Mesenchymal stem cell (in vitro differentiated cells and primary cell): ENCODE measurements at regions not wholly inside any gene's neighbourhood (a gene's known extent, or its start where the extent isn't known, plus 50 kb on each side); places are given as distances from the start of the nearest gene placed in this dataset.

ENCODE experiments used
- DNase-seq: peaks from one replicate; pipeline ENCODE4 v3.0.0-alpha.2; 2013
- H2AFZ ChIP-seq: one replicate; pipeline ENCODE4 v1.6.1; 2013; ENCODE audit warnings: low read depth, mild to moderate bottlenecking, control low read depth, inconsistent platforms, low read length, moderate library complexity
- H2AK5ac ChIP-seq: 2 replicates; pipeline ENCODE4 v1.6.1; 2013; ENCODE audit warnings: low read length, moderate library complexity, mild to moderate bottlenecking, inconsistent platforms; ENCODE audit not compliant: severe bottlenecking
- H2BK120ac ChIP-seq: one replicate; pipeline ENCODE4 v1.6.1; 2013; ENCODE audit warnings: low read depth, mild to moderate bottlenecking, inconsistent platforms, low read length, moderate library complexity
- H2BK12ac ChIP-seq, 2 experiments: one replicate each; pipeline ENCODE4 v1.6.1; 2013; ENCODE audit warnings: inconsistent platforms in 2 of 2, low read length in 2 of 2, mild to moderate bottlenecking in 2 of 2, moderate library complexity in 2 of 2, control low read depth in 1 of 2
- H2BK15ac ChIP-seq: one replicate; pipeline ENCODE4 v1.6.1; 2013; ENCODE audit warnings: mild to moderate bottlenecking, low read depth, inconsistent platforms; ENCODE audit not compliant: poor library complexity, severe bottlenecking
- H2BK5ac ChIP-seq: 2 replicates; pipeline ENCODE4 v1.6.1; 2013; ENCODE audit warnings: low read depth, mild to moderate bottlenecking, low read length, control low read depth, inconsistent platforms; ENCODE audit not compliant: poor library complexity, severe bottlenecking
- H3K14ac ChIP-seq, 2 experiments: one replicate each; pipeline ENCODE4 v1.6.1; 2013; ENCODE audit warnings: inconsistent platforms in 2 of 2, low read length in 2 of 2, control low read depth in 1 of 2, mild to moderate bottlenecking in 1 of 2, moderate library complexity in 1 of 2
- H3K18ac ChIP-seq, 2 experiments: one replicate each; pipeline ENCODE4 v1.6.1; 2013; ENCODE audit warnings: inconsistent platforms in 2 of 2, low read length in 2 of 2, control low read depth in 1 of 2, low read depth in 1 of 2, mild to moderate bottlenecking in 1 of 2
- H3K23ac ChIP-seq, 2 experiments: one replicate each; pipeline ENCODE4 v1.6.1; 2013; ENCODE audit warnings: inconsistent platforms in 2 of 2, low read length in 2 of 2, mild to moderate bottlenecking in 2 of 2, moderate library complexity in 2 of 2, control low read depth in 1 of 2
- H3K27ac ChIP-seq: 2 replicates; pipeline ENCODE4 v1.5.1; 2013; ENCODE audit warnings: mild to moderate bottlenecking, moderate library complexity, low read length, control low read depth, inconsistent platforms; ENCODE audit not compliant: poor library complexity, severe bottlenecking
- H3K27me3 ChIP-seq, 2 experiments: 2 replicates each; pipeline versions ENCODE4 v1.6.1 to v1.7.0; 2013; ENCODE audit warnings: low read length in 2 of 2, mild to moderate bottlenecking in 2 of 2, moderate library complexity in 2 of 2, control low read depth in 1 of 2, inconsistent platforms in 1 of 2; ENCODE audit not compliant: control insufficient read depth in 1 of 2, insufficient read depth in 1 of 2
- H3K36me3 ChIP-seq, 2 experiments: 2 replicates each; pipeline versions ENCODE4 v1.6.1 to v1.7.0; 2013; ENCODE audit warnings: low read length in 2 of 2, control low read depth in 1 of 2, inconsistent platforms in 1 of 2, low read depth in 1 of 2, mild to moderate bottlenecking in 1 of 2; ENCODE audit not compliant: insufficient read depth in 2 of 2, control insufficient read depth in 1 of 2
- H3K4ac ChIP-seq, 2 experiments: one replicate each; pipeline ENCODE4 v1.6.1; 2013; ENCODE audit warnings: inconsistent platforms in 2 of 2, low read length in 2 of 2, mild to moderate bottlenecking in 2 of 2, moderate library complexity in 2 of 2, control low read depth in 1 of 2, low read depth in 1 of 2
- H3K4me1 ChIP-seq: 2 replicates; pipeline ENCODE4 v1.6.1; 2013; ENCODE audit warnings: low read depth, low read length, control low read depth; ENCODE audit not compliant: control insufficient read depth, insufficient read depth
- H3K4me2 ChIP-seq: 2 replicates; pipeline ENCODE4 v1.6.1; 2013; ENCODE audit warnings: low read length, mild to moderate bottlenecking, inconsistent platforms; ENCODE audit not compliant: poor library complexity, severe bottlenecking
- H3K4me3 ChIP-seq, 2 experiments: 2 replicates each; pipeline versions ENCODE4 v1.5.1 to v1.7.0; 2013; ENCODE audit warnings: low read length in 2 of 2, mild to moderate bottlenecking in 2 of 2, control low read depth in 1 of 2, low read depth in 1 of 2; ENCODE audit not compliant: insufficient read depth in 1 of 2
- H3K79me1 ChIP-seq: replicated peaks from 2 replicates; pipeline ENCODE4 v1.6.1; 2013; ENCODE audit warnings: mild to moderate bottlenecking, control low read depth, low read length, inconsistent platforms; ENCODE audit not compliant: poor library complexity, severe bottlenecking
- H3K9ac ChIP-seq: 2 replicates; pipeline ENCODE4 v1.7.0; 2013; ENCODE audit warnings: mild to moderate bottlenecking, low read length, moderate library complexity
- H3K9me3 ChIP-seq: 2 replicates; pipeline ENCODE4 v1.7.0; 2013; ENCODE audit warnings: mild to moderate bottlenecking, low read length; ENCODE audit not compliant: control insufficient read depth
- H4K8ac ChIP-seq: one replicate; pipeline ENCODE4 v1.6.1; 2013; ENCODE audit warnings: inconsistent platforms, mild to moderate bottlenecking, low read length, moderate library complexity
- H4K91ac ChIP-seq: one replicate; pipeline ENCODE4 v1.6.1; 2013; ENCODE audit warnings: mild to moderate bottlenecking, low read length, inconsistent platforms
- WGBS: methylation state at CpG from one replicate; pipeline ENCODE4 v1.1.7; 2013; ENCODE audit warnings: mixed read lengths; 5-methylcytosine and 5-hydroxymethylcytosine counted together

- Histone ChIP-seq H4K8ac (no peak overlapping the region), H4K91ac (no peak overlapping the region), H3K27me3 (no peaks in the 10 kb centered on the region), H3K79me1 (peaks cover 2% of the 10 kb centered on the region), H3K9me3 (no peaks in the 10 kb centered on the region), H3K4me2 (no peak overlapping the region), H3K14ac (no peak overlapping the region), H3K9ac (no peak overlapping the region), H3K4me3 (no peak overlapping the region), H3K18ac (no peak overlapping the region), H3K4ac (no peak overlapping the region), H2BK12ac (no peak overlapping the region), H2BK15ac (no peak overlapping the region), H2BK5ac (no peak overlapping the region), H2AFZ (no peak overlapping the region), H2BK120ac (no peak overlapping the region), H2AK5ac (no peak overlapping the region), H3K4me1 (no peaks in the 10 kb centered on the region), H3K27ac (no peak overlapping the region), H3K36me3 (no peaks in the 10 kb centered on the region), H3K23ac (no peak overlapping the region)
- DNase-seq: no peak
- WGBS: 80% methylated on average over 3 of the region's 3 CpGs
Observed at GRCh38 chr4:69044247-69044646, 52.0 kb upstream of the UGT2B7 start.
